Omental fat pad (tissue), 3 donors: ENCODE measurements at regions not wholly inside any gene's neighbourhood (a gene's known extent, or its start where the extent isn't known, plus 50 kb on each side); places are given as distances from the start of the nearest gene placed in this dataset.
"Not testable (repeated sequence)": the region's sequence is repeated elsewhere in the genome, so short reads cannot be mapped to it uniquely, and the experiment has no call there.

ENCODE experiments used
- ATAC-seq: fragments of 150-250 bp; one replicate; pipeline ENCODE4 v1.9.1; 2016; ENCODE audit warnings: mild to moderate bottlenecking, moderate library complexity; ENCODE audit not compliant: low FRiP score
- DNase-seq: peaks from one replicate; pipeline ENCODE4 v3.0.0-alpha.2; 2019; ENCODE audit warnings: low spot score
- TF ChIP-seq, protein P1 (sequence below), 3 donors: fragments of 450-650 bp; IDR thresholded peaks; one replicate each; pipeline ENCODE4 v1.5.1; 2016 to 2017; ENCODE audit warnings: antibody characterized with exemption in 3 of 3, mild to moderate bottlenecking in 3 of 3, moderate library complexity in 2 of 3

DNA sequence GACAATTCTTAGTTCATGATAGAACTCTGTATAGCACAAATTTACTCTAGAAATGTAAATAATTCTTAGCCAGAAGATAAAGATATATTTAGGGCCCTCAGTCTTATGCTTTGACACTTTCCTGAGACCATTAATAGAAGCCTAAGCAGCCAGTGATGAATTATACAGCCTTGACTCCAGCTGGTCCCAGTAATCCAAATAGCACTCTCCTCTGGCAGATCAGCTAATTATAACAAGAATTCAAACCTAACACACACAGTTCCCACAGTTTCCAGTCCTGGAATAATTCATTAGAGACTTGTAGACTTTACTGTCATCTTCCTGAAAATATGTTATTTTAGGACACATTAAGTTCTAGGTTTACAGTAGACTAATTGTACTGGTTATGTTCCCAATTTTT is 50.4 kb downstream of the SHOC1 start:
- DNase-seq (no peak), ATAC-seq (no peak)
- TF ChIP-seq, protein P1, sequence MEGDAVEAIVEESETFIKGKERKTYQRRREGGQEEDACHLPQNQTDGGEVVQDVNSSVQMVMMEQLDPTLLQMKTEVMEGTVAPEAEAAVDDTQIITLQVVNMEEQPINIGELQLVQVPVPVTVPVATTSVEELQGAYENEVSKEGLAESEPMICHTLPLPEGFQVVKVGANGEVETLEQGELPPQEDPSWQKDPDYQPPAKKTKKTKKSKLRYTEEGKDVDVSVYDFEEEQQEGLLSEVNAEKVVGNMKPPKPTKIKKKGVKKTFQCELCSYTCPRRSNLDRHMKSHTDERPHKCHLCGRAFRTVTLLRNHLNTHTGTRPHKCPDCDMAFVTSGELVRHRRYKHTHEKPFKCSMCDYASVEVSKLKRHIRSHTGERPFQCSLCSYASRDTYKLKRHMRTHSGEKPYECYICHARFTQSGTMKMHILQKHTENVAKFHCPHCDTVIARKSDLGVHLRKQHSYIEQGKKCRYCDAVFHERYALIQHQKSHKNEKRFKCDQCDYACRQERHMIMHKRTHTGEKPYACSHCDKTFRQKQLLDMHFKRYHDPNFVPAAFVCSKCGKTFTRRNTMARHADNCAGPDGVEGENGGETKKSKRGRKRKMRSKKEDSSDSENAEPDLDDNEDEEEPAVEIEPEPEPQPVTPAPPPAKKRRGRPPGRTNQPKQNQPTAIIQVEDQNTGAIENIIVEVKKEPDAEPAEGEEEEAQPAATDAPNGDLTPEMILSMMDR (IDR thresholded peaks at IDR 0.05): no peak

DNA sequence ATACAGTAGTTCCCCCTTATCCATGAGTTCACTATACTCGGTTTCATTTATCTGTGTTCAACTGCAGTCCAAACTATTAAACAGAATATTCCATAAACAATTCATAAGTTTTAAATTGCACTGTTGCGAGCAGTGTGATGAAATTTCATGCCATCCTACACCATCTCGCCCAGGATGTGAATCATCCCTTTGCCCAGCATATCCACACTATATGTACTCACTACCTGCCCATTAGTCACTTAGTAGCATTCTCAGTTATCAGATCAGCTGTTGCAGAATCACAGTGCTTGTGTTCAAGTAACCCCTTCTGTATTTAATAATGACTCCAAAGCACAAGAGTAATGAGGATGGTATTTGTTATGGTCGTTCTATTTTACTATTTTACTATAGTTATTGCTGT is 51.5 kb downstream of the SHOC1 start:
- peak; percentile 93 for ATAC-seq
- TF ChIP-seq, protein P1 (IDR thresholded peaks at IDR 0.05): no peak
- no peak for DNase-seq

DNA sequence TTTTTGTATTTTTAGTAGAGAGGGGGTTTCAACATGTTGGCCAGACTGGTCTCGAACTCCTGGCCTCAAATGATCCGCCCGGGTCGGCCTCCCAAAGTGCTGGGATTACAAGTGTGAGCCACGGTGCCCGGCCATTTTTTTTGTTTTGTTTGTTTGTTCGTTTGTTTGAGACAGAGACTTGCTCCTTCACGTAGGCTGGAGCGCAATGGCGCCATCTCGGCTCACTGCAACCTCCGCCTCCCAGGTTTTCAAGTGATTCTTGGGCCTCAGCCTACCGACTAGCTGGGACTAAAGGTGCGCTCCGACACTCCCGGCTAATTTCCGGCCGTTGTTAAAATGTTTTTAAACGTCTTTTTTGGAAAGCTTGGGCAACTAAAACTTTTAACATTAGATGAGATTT is 54.0 kb downstream of the SHOC1 start:
- ATAC-seq (no peak), DNase-seq (no peak)
- TF ChIP-seq, protein P1 (IDR thresholded peaks at IDR 0.05): no peak

DNA sequence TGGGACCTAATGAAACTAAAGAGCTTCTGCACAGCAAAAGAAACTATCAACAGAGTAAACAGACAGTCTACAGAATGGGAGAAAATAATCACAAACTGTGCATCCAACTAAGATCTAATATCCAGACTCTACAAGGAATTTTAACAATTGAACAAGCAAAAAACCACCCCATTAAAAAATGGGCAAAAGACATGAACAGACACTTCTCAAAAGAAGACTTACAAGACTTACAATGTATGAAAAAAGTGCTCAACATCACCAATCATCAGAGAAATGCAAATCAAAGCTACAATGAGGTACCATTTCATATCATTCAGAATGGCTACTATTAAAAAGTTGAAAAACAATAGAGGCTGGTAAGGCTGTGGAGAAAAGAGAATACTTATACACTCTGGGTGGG is 58.0 kb downstream of the SHOC1 start:
- no peak for DNase-seq
- TF ChIP-seq, protein P1 (IDR thresholded peaks at IDR 0.05): no peak
- ATAC-seq: no peak

DNA sequence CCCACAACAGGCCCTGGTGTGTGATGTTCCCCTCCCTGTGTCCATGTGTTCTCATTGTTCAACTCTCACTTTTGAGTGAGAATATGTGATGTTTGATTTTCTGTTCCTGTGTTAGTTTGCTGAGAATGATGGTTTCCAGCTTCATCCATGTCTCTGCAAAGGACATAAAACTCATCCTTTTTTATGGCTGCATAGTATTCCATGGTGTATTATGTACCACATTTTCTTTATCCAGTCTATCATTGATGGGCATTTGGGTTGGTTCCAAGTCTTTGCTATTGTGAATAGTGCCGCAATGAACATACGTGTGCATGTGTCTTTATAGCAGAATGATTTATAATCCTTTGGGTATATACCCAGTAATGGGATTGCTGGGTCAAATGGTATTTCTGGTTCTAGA is 59.4 kb downstream of the SHOC1 start:
- not testable (repeated sequence) for DNase-seq, ATAC-seq

DNA sequence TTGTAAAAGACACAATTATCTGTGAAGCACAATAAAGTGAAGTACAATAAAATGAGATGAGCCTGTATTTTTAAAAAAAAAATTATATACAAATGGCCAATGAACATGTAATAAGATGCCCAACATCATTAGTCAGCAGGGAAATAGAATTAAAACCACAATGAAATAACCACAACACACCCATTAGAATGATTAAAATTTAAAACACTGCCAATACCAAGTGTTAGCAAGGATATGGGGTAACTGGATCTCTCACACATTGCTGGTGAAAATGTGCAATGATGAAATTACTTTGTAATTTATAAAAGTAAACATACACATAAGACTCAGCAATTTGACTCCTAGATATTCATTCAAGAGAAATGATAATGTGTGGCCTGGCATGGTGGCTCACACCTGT is 62.8 kb downstream of the SHOC1 start:
- DNase-seq (no peak), ATAC-seq (no peak)
- TF ChIP-seq, protein P1 (IDR thresholded peaks at IDR 0.05): no peak

DNA sequence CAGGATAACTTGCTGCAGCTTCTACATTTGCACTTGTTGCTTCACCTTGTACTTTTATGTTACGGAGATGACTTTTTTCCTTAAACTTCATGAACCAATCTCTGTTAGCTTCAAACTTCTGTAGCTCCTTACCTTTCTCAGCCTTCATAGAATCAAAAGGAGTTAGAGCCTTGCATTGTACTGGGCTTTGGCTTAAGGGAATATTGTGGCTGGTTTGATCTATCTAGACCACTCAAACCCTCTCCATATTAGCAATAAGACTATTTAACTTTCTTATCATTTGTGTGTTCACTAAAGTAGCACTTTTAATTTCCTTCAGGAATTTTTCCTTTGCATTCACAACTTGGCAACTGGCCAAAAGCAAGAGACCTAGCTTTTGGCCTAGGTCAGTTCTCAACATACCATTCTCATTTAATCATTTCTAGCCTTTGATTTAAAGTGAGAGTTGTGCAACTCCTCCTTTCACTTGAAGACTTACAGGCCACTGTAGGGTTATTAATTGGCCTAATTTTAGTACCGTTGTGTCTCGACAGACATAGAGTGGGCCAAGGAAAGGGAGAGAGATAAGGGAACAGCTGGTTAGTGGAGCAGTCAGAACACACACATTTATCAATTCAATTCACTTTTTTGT is 63.7 kb downstream of the SHOC1 start:
- ATAC-seq (peak; percentile 51), DNase-seq (no peak)
- TF ChIP-seq, protein P1 (IDR thresholded peaks at IDR 0.05): no peak
